Uterus (tissue), 2 donors: ENCODE measurements at regions not wholly inside any gene's neighbourhood (a gene's known extent, or its start where the extent isn't known, plus 50 kb on each side); places are given as distances from the start of the nearest gene placed in this dataset.

Experiments
- CTCF ChIP-seq, 4 experiments: fragments of 200-600 bp in 2 of 4; fragments of 450-650 bp in 2 of 4; sonication (generic) in 2 of 4; IDR thresholded peaks; one replicate each; pipeline ENCODE4 v1.5.1; 2016 to 2019; ENCODE audit warnings: antibody characterized with exemption in 4 of 4, mild to moderate bottlenecking in 2 of 4, moderate library complexity in 1 of 4
- POLR2A ChIP-seq, 2 donors: fragments of 450-650 bp; IDR thresholded peaks; one replicate each; pipeline ENCODE4 v1.6.1; 2016; ENCODE audit warnings: antibody characterized with exemption in 2 of 2, mild to moderate bottlenecking in 1 of 2, moderate library complexity in 1 of 2

GRCh38 chr4:8725845-8726244, 133.3 kb downstream of the CPZ start:
- no peak for TF ChIP-seq CTCF (IDR thresholded peaks at IDR 0.05)
- no peak for TF ChIP-seq POLR2A (IDR thresholded peaks at IDR 0.05)
